HG03135 (cell line): ENCODE measurements at regions not wholly inside any gene's neighbourhood (a gene's known extent, or its start where the extent isn't known, plus 50 kb on each side); places are given as distances from the start of the nearest gene placed in this dataset.
"Not testable (repeated sequence)": the region's sequence is repeated elsewhere in the genome, so short reads cannot be mapped to it uniquely, and the experiment has no call there.

ENCODE experiments used
- ATAC-seq: cut with Tn5 transposase; IDR thresholded peaks from one replicate; pipeline ENCODE4 v1.9.1; 2021; ENCODE audit warnings: mild to moderate bottlenecking, moderate library complexity; ENCODE audit not compliant: unreplicated experiment

DNA sequence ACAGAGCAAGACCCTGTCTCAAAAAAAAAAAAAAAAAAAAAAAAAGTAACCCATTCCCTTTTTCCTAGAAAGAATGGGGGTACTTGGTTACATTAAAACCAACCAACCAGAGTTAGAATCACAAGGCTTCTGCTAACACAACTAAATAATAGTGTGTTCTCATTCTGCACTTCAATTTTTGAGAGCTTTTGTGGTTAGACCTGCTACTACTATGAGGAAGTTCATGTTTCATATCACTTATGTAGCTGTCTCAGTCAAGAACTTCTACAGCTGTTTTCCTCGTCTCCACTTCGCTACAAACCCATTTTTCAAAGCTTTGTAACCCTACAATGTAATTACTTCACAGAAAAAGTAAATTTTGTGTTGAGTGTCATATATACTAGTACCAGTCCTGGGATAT is 58.3 kb downstream of the PDHA2 start:
- ATAC-seq, result no peak

DNA sequence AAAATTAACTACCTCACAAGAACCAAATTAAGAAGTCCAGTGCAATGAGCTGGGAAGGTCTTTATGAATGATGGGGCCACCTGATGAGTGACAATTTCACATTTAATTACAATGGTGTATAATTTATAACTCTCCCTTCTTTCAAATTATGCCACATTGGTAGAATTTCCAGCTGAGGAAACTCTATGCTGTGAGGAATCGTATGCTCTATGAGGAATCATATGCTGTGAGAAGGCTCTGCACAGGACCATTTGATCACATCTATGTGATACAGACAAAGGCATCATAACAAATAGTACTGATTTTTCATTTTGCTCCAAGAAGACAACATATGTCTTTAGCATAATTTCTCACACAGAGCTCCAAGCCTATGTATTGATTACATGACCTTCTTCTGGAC is 69.3 kb downstream of the PDHA2 start:
- ATAC-seq, result no peak

DNA sequence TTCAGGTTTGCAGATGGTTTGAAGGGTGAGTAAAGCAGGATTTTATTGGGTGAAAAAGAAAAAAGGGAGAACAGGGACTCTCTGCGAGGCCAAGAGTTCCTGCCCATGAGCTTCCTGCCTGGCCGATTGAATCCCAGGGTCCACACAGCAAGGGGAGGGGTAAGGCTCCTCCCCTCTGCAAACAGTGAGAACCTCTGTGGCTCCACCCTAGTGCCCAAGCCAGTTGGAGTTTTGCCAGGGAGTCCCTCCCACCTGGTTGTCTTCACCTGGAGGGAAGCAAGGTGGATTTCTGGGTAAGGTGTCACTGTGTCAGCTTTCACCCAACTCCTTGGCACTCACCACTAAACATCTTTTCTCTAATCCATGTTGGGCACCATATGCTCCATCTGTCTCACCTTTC is 70.9 kb downstream of the PDHA2 start:
- no peak for ATAC-seq

DNA sequence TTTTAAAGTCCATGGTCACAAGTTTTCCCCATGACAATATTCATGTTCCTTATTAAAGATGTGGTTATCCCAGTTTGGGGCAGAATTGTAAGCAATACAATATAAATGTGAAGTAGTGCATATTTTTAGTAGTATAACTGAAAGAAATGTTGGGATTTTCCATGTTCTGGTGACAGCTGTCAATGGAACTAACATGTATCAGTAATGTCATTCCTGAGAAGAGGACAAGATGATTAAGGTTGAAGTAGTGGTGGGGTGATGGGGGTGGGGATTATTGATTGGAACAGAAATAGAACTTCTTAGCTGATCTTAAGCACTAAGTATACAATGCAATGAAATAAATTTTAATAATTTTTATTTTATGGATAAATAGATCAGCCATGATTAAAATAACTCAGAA is 81.6 kb downstream of the PDHA2 start:
- no peak for ATAC-seq

DNA sequence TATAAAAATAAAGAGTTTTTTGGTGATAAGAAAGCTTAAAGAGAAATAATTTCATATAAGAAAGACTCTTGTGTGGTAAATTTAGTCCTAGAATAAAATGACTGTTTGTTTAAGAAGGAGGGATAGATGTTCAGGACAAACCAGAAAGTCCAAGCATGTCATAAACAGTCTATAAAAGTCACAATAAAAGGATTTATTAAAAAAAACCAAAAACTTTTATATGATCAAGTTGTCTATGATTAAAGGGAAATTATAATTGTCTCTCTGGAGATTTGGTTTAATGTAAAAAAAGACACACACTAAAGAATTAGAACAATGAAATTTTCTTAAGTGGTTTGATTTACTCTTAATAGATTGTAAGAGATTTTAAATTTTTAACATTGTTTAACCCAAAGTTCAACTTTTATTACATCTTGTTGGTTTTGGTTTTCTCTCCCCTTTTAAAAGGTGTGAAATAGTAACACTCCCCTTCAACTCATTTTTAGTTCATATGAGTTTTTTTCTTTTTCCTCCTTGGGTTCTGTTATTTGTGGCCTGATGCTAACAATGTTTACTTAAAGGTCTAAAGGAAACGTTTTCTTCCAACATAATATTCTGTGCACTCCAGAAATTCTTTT is 89.7 kb downstream of the PDHA2 start:
- no peak for ATAC-seq

DNA sequence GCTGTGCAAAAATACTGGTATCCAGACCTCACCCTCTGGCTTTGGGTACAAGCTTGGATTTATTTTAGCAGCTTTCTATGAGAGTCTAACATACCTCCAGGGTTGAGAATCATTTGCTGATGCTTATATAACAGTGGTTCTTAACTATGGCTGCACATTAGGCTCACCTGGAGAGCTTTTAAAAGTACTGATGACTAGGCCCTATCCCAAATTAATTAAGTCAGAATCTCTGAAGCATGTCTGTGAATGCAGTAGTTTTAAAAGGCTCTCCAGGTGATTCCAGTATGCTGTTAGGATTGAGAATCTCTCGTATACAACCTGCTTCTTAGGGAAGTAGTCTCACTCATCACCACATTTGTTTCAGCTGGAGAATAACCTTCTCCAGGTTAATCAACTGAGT is 99.2 kb downstream of the PDHA2 start:
- ATAC-seq, result no peak

DNA sequence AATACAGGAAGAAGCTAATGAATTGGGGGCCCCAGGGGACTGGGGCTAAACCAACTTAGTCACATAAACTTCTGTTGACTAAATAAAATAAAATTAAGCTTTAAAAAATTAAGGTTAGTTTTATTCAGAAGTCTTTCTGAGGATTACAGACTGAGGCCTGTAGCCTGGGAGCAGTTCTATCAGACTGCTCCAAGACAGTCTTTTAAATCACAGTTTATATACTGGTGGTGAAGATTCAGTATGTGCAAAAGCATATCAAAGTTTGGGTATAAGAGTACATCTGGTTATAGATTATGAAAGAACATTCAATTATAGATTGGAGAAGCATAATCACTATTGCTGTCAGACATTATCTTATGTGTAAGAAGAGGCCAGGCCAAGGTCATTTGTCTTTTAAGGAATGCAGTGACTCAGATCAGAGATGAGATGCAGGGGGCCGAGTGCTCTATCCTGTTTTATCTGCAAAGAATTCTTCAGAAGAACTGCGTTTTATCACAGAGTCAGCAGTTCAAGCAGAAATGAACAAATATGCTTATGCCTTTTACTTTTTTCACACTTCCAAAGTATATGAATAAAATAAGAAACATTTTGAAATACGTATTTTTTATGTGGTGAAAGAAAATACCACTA is 109.4 kb downstream of the PDHA2 start:
- ATAC-seq, result no peak

DNA sequence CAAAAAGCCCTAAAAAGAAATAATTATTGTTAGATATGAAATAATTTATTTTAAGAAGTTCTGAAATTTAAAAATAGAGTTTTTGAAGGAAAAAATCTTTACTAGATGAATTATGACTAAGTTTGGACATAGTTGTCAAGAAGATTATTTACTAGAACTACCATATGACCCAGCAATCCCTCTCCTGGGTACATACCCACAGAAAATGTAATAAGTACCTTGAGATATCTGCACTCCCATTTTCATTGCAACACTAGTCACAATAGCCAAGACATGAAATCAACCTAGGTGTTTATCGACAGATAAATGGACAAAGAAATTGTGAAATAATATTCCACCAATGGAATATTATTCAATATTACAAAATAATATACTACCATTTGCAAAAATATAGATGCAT is 109.9 kb downstream of the PDHA2 start:
- no peak for ATAC-seq

DNA sequence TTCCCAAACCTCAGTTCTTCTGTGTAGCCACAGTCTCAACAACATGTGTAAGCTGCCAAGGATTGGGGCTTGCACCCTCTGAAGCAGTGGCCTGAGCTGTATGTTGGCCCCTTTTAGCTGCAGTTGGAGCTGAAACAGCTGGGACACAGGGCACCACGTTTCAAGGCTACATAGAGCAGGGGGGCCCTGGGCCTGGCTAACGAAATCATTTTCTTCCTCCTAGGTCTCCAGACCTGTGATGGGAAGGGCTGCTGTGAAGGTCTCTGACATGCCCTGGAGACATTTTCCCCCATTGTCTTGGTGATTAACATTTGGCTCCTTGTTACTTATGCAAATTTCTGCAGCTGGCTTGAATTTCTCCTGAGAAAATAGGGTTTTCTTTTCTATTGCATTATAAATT is 112.6 kb downstream of the PDHA2 start:
- not testable (repeated sequence) for ATAC-seq

DNA sequence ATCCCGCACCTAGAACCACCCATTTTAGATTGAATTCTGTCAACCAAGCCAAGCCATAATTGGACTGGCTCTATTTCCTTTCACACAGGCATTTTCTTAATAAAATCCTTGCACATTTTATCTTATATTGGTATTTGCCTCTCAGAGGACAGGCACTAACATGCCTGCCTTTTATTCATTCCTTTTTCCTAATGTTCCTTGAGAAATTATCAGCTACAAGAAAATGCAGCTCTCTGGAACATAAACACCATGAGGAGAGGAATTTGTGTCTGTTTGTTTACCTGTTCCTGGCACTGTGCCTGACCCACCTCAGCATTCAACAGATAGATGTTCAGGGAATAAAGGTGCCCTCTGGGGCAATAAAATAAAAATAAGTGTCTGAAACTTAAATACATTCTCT is 116.2 kb downstream of the PDHA2 start:
- ATAC-seq, result no peak

DNA sequence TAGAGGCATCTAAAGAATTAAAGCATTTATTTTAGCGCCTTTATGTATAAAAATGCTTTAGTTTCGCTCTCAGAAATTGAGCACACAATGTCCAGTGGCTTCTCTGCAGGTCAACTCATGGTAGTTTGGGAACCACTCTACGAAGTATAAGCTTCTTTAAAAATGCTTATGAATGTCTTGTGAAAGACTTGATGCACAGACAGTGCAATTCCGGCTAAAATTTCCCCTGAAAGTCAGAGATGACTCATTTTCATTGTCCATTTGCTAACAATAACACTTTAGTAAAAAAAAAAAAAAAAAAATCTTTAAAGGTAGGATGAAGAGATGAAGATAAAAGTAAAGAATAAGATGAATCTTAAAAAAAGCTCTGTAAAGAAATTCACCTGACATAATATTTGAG is 117.2 kb downstream of the PDHA2 start:
- ATAC-seq, result no peak

DNA sequence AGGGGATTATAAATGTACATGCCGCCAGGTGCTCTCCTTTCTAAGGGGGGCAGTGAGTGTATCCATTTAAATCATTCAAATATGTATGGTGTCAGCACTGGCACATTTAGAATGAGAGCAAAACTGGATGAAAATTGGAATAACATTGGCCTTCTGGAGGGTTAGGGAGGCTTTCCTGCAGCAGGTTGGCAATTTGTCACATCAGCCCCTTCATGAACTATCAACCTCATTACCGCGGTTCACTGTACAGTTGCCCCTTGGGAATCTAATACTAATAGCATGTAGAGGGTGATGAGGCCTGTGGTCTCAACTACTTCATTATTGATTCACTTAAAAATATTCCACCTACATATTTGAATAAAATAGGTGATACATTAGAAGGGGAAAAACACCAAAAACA is 117.9 kb downstream of the PDHA2 start:
- ATAC-seq, result no peak

DNA sequence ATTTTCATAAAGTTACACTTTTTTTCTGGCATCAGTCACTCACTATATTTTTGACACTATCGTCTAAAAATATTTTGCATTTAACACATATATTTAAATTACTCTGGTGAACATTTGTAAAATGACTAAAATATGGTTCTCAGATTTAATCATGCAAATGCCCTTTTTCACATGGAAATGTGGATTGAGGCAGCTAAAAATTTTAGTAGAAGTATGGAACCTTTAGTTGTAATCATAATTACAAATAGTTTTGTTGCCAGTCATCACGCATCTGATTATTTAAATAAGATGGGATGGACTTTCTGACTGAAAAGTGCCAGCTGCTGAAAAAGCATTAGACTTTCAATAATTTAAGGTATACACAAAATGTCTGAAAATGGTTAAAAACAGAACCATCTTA is 119.3 kb downstream of the PDHA2 start:
- no peak for ATAC-seq

DNA sequence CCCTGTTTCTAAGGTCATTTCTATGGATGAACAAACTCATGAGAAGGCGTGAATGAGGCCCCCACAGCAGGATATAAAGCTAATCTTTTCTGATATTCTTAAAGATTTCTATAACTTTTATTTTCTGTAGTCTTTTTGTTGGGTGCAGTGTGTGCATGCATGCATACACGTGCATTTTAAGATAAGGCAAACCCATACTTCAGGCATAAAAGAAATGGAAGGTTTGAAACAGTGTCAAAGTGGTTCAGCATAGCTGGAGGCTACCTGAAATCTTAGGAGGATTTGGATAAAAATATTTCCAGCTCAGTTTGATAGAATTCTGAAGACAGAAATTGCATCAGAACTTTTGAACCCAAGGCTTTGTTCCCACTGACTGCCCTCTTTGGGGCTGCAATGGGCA is 119.7 kb downstream of the PDHA2 start:
- ATAC-seq, result no peak

DNA sequence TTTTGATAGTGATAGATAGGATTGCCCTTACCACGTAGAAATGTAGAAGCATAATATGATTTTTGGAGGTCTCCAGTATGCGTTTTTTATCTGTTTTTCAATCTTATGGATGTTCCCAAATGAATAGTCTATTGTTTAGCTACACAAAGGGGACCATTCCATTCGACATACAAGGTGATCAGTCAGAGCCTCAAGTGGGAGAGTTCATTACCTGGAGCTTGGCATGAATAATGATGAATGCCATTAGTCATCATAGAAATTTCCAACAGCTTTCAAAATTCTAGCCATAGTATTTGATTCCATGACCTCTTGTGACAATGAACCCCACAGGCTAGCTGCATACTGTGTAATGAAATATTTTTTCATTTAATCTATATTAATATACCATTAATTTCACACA is 123.6 kb downstream of the PDHA2 start:
- ATAC-seq, result no peak

DNA sequence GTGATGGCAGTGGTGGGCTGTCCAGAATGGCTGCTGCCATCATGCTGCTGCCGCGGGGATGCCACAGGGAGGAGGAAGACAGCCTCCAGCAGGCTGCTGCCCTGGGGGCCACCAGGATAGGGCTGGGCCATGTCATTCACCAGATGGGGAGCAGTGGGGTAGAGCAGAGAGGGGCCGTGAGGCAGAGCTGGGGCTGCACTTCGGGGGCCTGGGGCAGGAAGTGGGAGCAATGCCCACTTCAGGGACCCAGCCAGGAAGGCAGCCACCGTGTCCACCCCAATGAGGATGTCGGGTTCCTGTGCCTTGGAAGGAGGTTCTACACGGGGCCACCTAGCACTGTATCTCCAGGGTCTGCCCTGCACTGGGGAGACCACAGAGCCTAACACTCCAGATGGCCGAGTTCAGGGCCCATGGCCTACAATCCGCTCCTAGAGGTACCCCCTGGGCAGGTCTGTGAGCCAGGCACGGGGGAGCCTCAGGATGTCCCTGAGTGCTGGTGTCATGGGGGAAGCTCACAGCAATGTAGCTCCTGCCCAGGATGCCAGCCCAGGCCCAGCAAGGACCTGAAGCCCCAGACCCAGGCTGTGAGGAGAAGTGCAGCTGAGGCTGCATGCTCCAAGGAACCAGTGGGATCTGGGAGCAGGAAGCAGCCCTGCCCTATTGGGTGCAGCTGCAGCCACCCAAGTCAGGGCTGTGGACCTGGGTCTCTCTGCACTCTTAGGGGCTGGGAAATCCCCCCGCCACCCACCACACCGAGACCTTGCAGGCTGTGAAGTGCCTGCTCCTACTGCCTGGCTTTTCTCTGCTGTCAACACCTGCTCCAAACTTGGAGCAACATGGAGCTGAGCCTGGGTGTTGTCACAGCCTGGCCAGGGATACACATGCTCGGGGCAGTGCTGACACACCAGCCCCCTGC is 140.3 kb downstream of the PDHA2 start:
- no peak for ATAC-seq

DNA sequence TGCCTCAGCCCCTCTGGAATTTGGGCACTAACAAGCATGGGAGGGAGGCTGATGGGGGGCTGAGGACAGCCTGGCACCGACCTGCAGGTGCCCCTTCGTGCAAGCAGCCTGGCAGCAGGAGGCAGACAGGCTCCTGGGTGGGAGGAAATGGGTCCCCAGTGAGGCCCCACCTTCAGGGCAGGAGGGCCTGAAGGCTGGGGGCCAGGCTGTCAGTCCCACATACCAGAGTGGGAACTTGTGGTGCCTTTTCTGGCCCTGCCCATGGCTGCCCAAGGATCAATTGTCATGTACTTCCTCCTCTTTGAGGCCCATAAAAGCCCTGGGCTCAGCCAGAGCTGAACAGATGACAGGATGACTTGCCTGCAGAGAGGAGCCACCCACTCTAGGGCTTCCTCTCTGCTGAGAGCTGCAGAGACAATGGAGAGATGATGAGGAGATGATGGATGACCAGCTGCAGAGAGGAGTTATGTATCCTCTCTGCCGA is 141.0 kb downstream of the PDHA2 start:
- no peak for ATAC-seq

DNA sequence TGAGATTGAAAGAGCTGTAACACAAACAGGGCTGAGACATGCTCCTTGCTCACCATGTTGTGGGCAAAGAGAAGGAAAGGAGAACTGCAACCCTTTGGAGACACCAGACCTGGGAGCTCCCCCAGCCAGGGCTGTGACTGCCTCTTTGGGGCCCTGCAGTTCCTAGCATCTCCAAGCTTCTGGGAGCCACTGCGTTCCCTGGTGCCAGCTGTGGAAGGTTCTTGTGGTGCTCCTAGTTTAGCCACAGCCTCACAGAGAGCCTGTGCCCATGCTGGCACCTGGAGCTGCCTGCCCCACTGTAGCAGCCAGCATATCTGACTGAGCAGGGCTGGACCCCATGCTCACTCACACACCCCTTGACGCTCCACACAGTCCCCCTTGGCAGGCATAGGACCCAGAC is 141.7 kb downstream of the PDHA2 start:
- no peak for ATAC-seq

DNA sequence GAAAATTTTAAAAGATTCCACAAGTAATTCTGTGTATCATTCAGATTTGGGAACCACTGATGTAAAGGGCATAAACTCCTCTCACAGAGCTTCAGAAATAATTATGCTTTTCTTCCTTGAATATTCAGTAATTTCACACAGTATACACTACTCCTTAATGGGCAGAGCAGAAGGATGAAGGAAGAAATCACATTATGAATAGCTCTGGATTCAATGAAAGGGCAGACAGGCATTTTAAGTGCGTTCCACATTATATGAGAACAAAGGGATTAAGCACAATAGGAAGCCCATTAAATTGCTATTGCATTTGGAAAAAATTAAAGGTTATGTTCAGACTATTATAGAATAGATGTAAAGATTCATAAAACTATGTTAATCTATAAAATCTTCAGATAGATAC is 142.6 kb downstream of the PDHA2 start:
- no peak for ATAC-seq

DNA sequence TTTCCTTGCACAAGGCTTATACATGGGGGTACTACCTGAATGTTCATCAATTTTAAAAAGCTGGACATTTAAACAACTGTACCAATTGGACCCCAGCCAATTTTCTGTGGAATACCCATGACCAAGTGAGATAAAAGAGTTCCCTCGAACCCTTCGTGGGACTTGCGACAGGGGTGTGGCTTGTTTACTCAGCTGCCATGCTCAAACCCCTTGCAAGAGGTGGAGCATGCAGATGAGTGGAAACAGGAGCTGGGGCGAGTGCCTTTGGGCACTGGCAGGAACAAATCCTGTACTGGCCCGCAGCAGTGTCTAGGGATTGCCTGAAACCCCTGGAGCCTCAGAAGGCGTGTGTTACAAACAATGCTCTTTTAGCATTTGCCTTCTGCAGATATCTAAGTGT is 144.2 kb downstream of the PDHA2 start:
- no peak for ATAC-seq

DNA sequence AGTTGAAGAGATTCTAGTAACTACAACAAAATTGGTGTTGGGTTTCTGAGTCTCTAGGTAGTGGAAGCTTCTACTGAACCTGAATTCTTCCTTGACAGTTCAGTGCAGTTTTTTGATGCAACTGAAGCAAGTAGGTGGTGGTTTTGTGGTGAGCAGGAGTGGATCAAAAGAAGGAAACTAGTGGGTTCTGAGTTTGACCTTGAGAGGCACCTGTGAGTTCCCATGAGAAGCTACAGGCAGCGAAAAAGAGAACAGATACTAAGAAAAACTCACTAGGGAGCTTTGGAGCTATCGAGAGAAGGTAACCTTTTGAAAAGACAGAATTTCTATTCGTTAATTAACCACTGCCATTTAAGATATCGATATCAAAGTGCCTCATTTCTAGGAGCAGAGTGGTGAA is 145.2 kb downstream of the PDHA2 start:
- no peak for ATAC-seq
